Upper lobe of right lung (tissue), 1 donor: ENCODE measurements at regions not wholly inside any gene's neighbourhood (a gene's known extent, or its start where the extent isn't known, plus 50 kb on each side); places are given as distances from the start of the nearest gene placed in this dataset.

Experiments used
- ATAC-seq: fragments of 200-7000 bp; cut with Tn5 transposase; one replicate; pipeline ENCODE4 v1.9.1; 2020; ENCODE audit warnings: mild to moderate bottlenecking, moderate library complexity
- DNase-seq: peaks from one replicate; pipeline ENCODE4 v3.0.0-alpha.2; 2020
- H3K27ac ChIP-seq: fragments of 200-600 bp; one replicate; pipeline ENCODE4 v1.8.0; 2022
- H3K27me3 ChIP-seq: fragments of 200-600 bp; one replicate; pipeline ENCODE4 v1.8.0; 2022; ENCODE audit warnings: mild to moderate bottlenecking
- H3K36me3 ChIP-seq: fragments of 200-600 bp; one replicate; pipeline ENCODE4 v1.8.0; 2022
- H3K4me1 ChIP-seq: fragments of 200-600 bp; one replicate; pipeline ENCODE4 v1.8.0; 2022
- H3K4me3 ChIP-seq: fragments of 200-600 bp; one replicate; pipeline ENCODE4 v1.8.0; 2022; ENCODE audit warnings: mild to moderate bottlenecking
- H3K9me3 ChIP-seq: fragments of 200-600 bp; one replicate; pipeline ENCODE4 v1.8.0; 2022
- intact Hi-C: fragments of 100-400 bp; cut with DNase I; formaldehyde crosslinking; loops from one replicate; pipeline ENCODE4 v1.11.0; 2022
- TF ChIP-seq, protein P1 (sequence below): fragments of 200-600 bp; IDR thresholded peaks from one replicate; pipeline ENCODE4 v1.8.0; 2022; ENCODE audit warnings: antibody characterized with exemption
- donor health status: DM: no; HTN: yes; CAD: no; lungs with severe emphysema.

DNA sequence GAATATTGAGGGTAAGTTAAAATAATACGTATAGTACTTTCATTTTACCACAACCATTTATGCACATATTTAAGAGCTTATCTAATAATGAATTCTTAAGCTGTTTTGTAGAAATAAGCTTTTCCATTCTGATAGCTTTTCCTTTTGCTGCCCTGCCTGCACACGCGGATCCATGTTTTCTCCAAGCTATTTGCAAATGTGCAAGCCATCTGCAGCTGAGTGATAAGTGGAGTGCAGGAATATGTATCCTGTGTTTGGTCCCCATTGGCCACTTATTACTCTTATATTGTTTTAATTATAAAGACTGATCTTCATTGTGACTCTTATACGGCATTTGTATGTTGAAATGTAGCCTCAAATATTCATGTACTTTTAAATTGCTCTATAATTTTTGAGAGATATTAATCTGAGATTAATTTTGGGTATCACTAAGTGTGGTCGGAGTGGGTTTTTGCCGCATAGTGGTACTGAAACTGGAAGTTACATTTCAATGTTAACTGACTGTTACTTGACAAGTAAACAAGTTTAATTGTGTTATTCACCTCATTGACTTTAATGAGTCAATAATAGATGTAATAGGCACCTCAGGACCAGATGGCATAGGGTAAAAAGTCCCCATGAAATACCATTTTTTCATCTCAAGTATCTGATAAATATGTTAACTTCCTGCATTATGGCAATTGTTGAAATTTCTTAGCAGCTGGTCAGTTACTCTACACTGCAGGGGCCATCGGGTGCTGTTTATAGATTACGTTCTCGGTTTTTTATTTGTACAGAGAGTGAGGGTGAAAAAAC, 1567.4 kb downstream of the EFNB2 start:
- DNase-seq (no peak), ATAC-seq (no peak)
- TF ChIP-seq, protein P1, sequence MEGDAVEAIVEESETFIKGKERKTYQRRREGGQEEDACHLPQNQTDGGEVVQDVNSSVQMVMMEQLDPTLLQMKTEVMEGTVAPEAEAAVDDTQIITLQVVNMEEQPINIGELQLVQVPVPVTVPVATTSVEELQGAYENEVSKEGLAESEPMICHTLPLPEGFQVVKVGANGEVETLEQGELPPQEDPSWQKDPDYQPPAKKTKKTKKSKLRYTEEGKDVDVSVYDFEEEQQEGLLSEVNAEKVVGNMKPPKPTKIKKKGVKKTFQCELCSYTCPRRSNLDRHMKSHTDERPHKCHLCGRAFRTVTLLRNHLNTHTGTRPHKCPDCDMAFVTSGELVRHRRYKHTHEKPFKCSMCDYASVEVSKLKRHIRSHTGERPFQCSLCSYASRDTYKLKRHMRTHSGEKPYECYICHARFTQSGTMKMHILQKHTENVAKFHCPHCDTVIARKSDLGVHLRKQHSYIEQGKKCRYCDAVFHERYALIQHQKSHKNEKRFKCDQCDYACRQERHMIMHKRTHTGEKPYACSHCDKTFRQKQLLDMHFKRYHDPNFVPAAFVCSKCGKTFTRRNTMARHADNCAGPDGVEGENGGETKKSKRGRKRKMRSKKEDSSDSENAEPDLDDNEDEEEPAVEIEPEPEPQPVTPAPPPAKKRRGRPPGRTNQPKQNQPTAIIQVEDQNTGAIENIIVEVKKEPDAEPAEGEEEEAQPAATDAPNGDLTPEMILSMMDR, result no peak
- no peak overlapping the region for H3K4me3 ChIP-seq
- no peaks in the 10 kb centered on the region for H3K4me1 ChIP-seq
- H3K36me3 ChIP-seq, result no peaks in the 10 kb centered on the region
- intact Hi-C loops, result no loop called here
- no peaks in the 10 kb centered on the region for H3K27me3 ChIP-seq
- no peak overlapping the region for H3K27ac ChIP-seq
- H3K9me3 ChIP-seq, result no peaks in the 10 kb centered on the region

DNA sequence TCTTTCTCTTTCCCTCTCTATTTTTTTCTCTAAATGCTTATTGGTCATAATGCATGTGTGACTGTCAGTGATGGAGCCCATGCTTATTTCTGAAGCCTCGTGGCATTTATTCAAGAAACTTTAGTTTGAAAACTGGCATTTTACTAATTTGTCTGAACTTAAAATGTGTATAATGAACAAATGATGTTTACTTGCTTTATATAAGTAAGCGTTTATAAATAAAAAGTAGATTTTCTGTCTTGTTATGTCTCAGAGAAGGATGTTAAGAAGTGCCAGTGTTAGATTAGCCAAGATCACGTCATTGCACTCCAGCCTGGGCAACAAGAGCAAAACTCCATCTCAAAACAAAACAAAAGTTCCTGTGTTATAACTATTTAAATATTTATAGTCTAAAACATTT, 1568.1 kb downstream of the EFNB2 start:
- DNase-seq, result no peak
- TF ChIP-seq, protein P1, result no peak
- Histone ChIP-seq H3K4me1 (no peaks in the 10 kb centered on the region), H3K36me3 (no peaks in the 10 kb centered on the region), H3K27me3 (no peaks in the 10 kb centered on the region), H3K9me3 (no peaks in the 10 kb centered on the region), H3K4me3 (no peak overlapping the region), H3K27ac (no peak overlapping the region)
- intact Hi-C loops, result no loop called here
- no peak for ATAC-seq

DNA sequence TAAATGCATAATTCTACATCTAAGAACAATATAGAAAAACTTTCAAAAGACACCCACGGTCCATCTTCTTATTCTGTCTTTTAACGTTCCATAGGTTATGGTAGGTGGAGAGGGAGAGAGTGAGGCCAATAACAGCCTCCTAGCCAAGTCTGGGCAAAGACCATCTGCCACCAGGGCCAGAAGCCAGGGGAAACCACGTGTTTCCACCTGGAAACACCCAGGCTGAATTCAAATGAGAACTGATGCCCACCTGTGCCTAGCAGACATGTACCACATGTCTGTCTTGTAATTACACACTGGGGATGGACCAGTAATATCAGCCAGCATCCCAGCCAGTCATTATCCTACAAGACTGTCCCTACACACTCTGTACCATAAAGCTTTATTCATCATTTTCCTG, 1573.1 kb downstream of the EFNB2 start:
- Histone ChIP-seq H3K9me3 (no peaks in the 10 kb centered on the region), H3K27ac (no peak overlapping the region), H3K36me3 (no peaks in the 10 kb centered on the region), H3K4me3 (no peak overlapping the region), H3K4me1 (no peaks in the 10 kb centered on the region), H3K27me3 (no peaks in the 10 kb centered on the region)
- ATAC-seq (no peak), DNase-seq (no peak)
- TF ChIP-seq, protein P1, result no peak
- intact Hi-C loops, result no loop called here

DNA sequence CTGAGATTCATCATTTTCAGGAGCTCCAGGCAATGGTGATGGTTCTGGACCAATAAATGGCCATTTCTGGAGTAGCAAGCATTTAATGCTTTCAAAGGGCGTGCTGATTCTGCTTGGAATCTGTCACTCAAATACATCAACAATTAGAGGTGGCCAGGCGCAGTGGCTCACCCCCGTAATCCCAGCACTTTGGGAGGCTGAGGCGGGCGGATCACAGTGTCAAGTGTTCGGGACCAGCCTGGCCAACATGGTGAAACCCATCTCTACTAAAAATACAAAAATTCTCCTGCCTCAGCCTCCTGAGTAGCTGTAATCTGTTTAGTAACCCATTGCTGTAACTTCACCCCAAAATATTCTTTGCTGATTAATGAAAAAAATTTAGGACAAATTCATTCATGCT, 1574.2 kb downstream of the EFNB2 start:
- no peak for ATAC-seq
- DNase-seq, result no peak
- H3K4me3 ChIP-seq, result no peak overlapping the region
- H3K4me1 ChIP-seq, result no peaks in the 10 kb centered on the region
- intact Hi-C loops, result no loop called here
- H3K27ac ChIP-seq, result no peak overlapping the region
- TF ChIP-seq, protein P1, result no peak
- no peaks in the 10 kb centered on the region for H3K9me3 ChIP-seq
- H3K27me3 ChIP-seq, result no peaks in the 10 kb centered on the region
- H3K36me3 ChIP-seq, result no peaks in the 10 kb centered on the region

DNA sequence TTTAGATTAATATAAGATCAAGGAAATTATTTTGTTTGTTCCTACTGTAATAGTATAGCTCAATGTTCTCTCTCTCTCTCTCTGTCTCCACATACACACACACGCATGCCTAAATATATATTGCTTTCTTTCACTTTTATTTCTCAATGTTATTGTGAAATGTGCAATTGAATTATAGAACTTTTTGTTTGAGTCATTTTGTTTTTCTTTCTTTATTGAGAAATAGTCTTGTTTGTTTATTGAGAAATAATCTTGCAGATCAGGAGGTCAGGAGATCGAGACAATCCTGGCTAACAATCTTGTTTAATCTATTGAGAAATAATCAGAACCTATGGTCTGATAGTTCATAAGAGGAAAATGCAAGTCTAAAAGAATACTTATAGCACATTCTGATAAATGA, 1581.3 kb downstream of the EFNB2 start:
- Histone ChIP-seq H3K4me3 (no peak overlapping the region), H3K27ac (no peak overlapping the region), H3K36me3 (no peaks in the 10 kb centered on the region), H3K27me3 (no peaks in the 10 kb centered on the region), H3K9me3 (no peaks in the 10 kb centered on the region), H3K4me1 (no peaks in the 10 kb centered on the region)
- intact Hi-C loops, result no loop called here
- ATAC-seq (no peak), DNase-seq (no peak)
- TF ChIP-seq, protein P1, result no peak

DNA sequence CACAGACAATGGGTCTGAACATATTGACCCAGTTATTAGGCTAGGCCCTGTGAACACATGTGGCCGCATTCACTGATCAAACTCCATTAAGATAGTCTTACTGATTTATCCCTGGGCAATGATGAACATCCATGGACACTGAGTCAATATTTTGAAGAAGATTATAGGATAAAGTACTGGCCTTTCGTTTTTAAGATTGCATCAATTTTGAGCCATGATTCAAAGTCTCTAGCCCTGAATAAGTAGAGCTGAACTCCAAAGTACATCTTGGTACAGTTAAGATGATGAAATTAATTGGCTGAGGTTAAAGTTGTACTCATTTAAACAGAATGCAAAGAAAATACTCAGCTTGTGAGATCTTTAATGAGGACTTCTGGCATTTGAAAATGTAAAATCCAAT, 1581.9 kb downstream of the EFNB2 start:
- intact Hi-C loops, result no loop called here
- TF ChIP-seq, protein P1, result no peak
- H3K4me1 ChIP-seq, result no peaks in the 10 kb centered on the region
- H3K36me3 ChIP-seq, result no peaks in the 10 kb centered on the region
- no peak overlapping the region for H3K27ac ChIP-seq
- ATAC-seq (no peak), DNase-seq (no peak)
- H3K9me3 ChIP-seq, result no peaks in the 10 kb centered on the region
- H3K27me3 ChIP-seq, result no peaks in the 10 kb centered on the region
- no peak overlapping the region for H3K4me3 ChIP-seq
